HG02973 (cell line): ENCODE measurements at regions not wholly inside any gene's neighbourhood (a gene's known extent, or its start where the extent isn't known, plus 50 kb on each side); places are given as distances from the start of the nearest gene placed in this dataset.

Experiments
- ATAC-seq: cut with Tn5 transposase; IDR thresholded peaks from one replicate; pipeline ENCODE4 v1.9.1; 2021; ENCODE audit warnings: moderate library complexity; ENCODE audit not compliant: unreplicated experiment

GRCh38 chr3:104519468-104520227 lies 847.1 kb upstream of the ALCAM start:
- ATAC-seq: no peak

- ATAC-seq: peak; percentile 47
Observed at GRCh38 chr3:104520228-104520655, 846.5 kb upstream of the ALCAM start.

GRCh38 chr3:104521606-104522336 lies 844.9 kb upstream of the ALCAM start:
- peak; percentile 50 for ATAC-seq

- ATAC-seq: peak; percentile 12
Observed at GRCh38 chr3:104523136-104523535, 843.6 kb upstream of the ALCAM start.

- peak; percentile 84 for ATAC-seq
Observed at GRCh38 chr3:104526901-104527401, 839.8 kb upstream of the ALCAM start.

GRCh38 chr3:104530934-104531333 lies 835.8 kb upstream of the ALCAM start:
- ATAC-seq: no peak

- ATAC-seq: no peak
Observed at GRCh38 chr3:104536715-104537114, 830.0 kb upstream of the ALCAM start.

- ATAC-seq: no peak
Observed at GRCh38 chr3:104537323-104537722, 829.4 kb upstream of the ALCAM start.

- no peak for ATAC-seq
Observed at GRCh38 chr3:104546301-104546700, 820.4 kb upstream of the ALCAM start.

- ATAC-seq: no peak
Observed at GRCh38 chr3:104547031-104547430, 819.7 kb upstream of the ALCAM start.

GRCh38 chr3:104548401-104548800 lies 818.3 kb upstream of the ALCAM start:
- ATAC-seq: no peak

- no peak for ATAC-seq
Observed at GRCh38 chr3:104549099-104549714, 817.5 kb upstream of the ALCAM start.

GRCh38 chr3:104553121-104553520 lies 813.6 kb upstream of the ALCAM start:
- ATAC-seq: no peak

- no peak for ATAC-seq
Observed at GRCh38 chr3:104554425-104554824, 812.3 kb upstream of the ALCAM start.

GRCh38 chr3:104555728-104556127 lies 811.0 kb upstream of the ALCAM start:
- no peak for ATAC-seq

GRCh38 chr3:104556372-104557078 lies 810.2 kb upstream of the ALCAM start:
- ATAC-seq: no peak

GRCh38 chr3:104561324-104561723 lies 805.4 kb upstream of the ALCAM start:
- ATAC-seq: no peak

- no peak for ATAC-seq
Observed at GRCh38 chr3:104564045-104564643, 802.6 kb upstream of the ALCAM start.

GRCh38 chr3:104566054-104566453 lies 800.7 kb upstream of the ALCAM start:
- peak; percentile 54 for ATAC-seq

- ATAC-seq: no peak
Observed at GRCh38 chr3:104575634-104576033, 791.1 kb upstream of the ALCAM start.

GRCh38 chr3:104578558-104578957 lies 788.2 kb upstream of the ALCAM start:
- ATAC-seq: no peak
